AG04450 (cell line): ENCODE measurements at regions not wholly inside any gene's neighbourhood (a gene's known extent, or its start where the extent isn't known, plus 50 kb on each side); places are given as distances from the start of the nearest gene placed in this dataset.

ENCODE experiments used
- CTCF ChIA-PET: fragments of 300-600, 350-600 bp; formaldehyde crosslinking; extraction: SDS; loops from one replicate; lab custom pipeline; 2022; ENCODE audit warnings: antibody characterized with exemption, inconsistent platforms; lab: Charles Lee
- POLR2A ChIA-PET: fragments of 350-600 bp; formaldehyde crosslinking; extraction: SDS; loops from one replicate; lab custom pipeline; 2021; ENCODE audit warnings: antibody characterized with exemption, inconsistent platforms; lab: Yijun Ruan, JAX
- DNase-seq: peaks from one replicate; pipeline ENCODE4 v3.0.0-alpha.2; 2011; ENCODE audit warnings: low read depth, low spot score
- H3K27ac ChIP-seq: one replicate; pipeline ENCODE4 v1.5.1; 2012; ENCODE audit warnings: low read depth, low read length, control low read depth
- H3K27me3 ChIP-seq: one replicate; pipeline ENCODE4 v1.6.0; 2012; ENCODE audit warnings: low read length; ENCODE audit not compliant: control insufficient read depth, insufficient read depth
- H3K4me3 ChIP-seq: 2 replicates; pipeline ENCODE4 v1.5.1; 2011; ENCODE audit warnings: mild to moderate bottlenecking, low read depth, low read length, control low read depth
- H3K9me3 ChIP-seq: 2 replicates; pipeline ENCODE4 v1.5.1; 2012; ENCODE audit warnings: low read length; ENCODE audit not compliant: control insufficient read depth, insufficient read depth
- TF ChIP-seq, protein P1 (sequence below): IDR thresholded peaks from 2 replicates; pipeline ENCODE4 v1.5.1; 2011; ENCODE audit warnings: low read depth, low read length, control low read depth, inconsistent platforms

DNA sequence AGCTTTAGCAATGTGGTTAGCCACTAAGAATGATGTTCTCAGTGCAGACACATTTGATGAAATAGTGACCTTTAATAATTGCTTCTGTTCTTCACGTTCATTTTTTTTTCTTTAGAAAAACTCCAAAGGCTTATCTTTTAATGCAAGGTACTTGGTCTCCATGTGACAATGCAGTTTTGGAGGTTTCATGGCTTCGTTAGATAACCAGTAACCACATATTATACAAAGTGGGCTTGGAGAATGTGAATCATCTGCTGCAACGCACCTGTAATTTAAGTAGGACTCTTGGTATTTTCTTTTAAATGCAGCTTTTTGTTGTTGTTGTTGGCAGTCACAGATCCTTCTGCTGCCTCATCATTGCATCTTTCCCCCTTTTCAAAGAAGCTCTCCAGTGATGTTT, 1606.3 kb downstream of the SUCLG1 start:
- CTCF ChIA-PET = no interaction called here

DNA sequence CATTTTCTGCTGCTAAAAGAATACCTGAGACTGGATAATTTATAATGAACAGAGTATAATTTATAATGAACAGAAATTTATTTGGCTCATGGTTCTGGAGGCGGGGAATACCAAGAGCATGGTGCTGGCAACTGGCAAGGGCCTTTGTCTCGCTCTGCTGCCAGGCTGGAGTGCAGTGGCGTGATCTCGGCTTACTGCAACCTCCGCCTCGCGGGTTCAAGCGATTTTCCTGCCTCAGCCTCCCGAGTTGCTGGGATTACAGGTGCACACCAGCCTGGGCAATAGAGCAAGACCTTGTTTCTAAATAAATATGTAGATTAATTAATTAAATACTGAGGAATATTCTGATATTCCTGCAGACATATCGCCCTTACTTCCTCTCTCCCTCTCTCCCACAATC, 1610.8 kb downstream of the SUCLG1 start:
- ChIA-PET CTCF (no interaction called here), POLR2A (no interaction called here)
- no peak for DNase-seq

More for the DNA sequence above, 1606.3 kb downstream of the SUCLG1 start:
- TF ChIP-seq, protein P1, sequence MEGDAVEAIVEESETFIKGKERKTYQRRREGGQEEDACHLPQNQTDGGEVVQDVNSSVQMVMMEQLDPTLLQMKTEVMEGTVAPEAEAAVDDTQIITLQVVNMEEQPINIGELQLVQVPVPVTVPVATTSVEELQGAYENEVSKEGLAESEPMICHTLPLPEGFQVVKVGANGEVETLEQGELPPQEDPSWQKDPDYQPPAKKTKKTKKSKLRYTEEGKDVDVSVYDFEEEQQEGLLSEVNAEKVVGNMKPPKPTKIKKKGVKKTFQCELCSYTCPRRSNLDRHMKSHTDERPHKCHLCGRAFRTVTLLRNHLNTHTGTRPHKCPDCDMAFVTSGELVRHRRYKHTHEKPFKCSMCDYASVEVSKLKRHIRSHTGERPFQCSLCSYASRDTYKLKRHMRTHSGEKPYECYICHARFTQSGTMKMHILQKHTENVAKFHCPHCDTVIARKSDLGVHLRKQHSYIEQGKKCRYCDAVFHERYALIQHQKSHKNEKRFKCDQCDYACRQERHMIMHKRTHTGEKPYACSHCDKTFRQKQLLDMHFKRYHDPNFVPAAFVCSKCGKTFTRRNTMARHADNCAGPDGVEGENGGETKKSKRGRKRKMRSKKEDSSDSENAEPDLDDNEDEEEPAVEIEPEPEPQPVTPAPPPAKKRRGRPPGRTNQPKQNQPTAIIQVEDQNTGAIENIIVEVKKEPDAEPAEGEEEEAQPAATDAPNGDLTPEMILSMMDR = no peak
- Histone ChIP-seq H3K27me3 (no peaks in the 10 kb centered on the region), H3K4me3 (no peak overlapping the region), H3K9me3 (no peaks in the 10 kb centered on the region), H3K27ac (no peak overlapping the region)
- no peak for DNase-seq
- POLR2A ChIA-PET = no interaction called here

DNA sequence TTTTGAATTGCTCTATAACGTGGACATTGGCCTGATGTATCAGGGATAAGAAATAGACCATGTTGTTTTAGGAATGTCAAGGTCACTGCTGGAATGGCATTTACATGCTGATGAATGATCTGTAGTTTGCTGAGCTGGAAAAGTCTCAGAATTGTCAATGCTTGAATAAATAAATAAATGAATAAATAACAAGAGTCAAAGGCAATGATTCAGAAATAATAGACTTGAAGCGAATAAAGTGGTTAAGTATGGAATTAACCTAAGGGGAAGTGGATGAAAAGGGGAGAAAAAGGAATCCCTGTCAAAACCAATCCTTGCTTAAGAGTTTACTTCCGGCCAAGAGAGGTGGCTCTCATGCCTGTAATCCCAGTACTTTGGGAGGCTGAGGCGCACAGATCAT, 1620.0 kb downstream of the SUCLG1 start:
- H3K4me3 ChIP-seq = no peak overlapping the region
- H3K9me3 ChIP-seq = no peaks in the 10 kb centered on the region
- no peak for DNase-seq
- ChIA-PET POLR2A (no interaction called here), CTCF (no interaction called here)
- H3K27me3 ChIP-seq = no peaks in the 10 kb centered on the region
- no peak overlapping the region for H3K27ac ChIP-seq
- TF ChIP-seq, protein P1 = no peak

More for the DNA sequence above, 1610.8 kb downstream of the SUCLG1 start:
- Histone ChIP-seq H3K27me3 (no peaks in the 10 kb centered on the region), H3K4me3 (no peak overlapping the region), H3K9me3 (no peaks in the 10 kb centered on the region), H3K27ac (no peak overlapping the region)
- TF ChIP-seq, protein P1 = no peak

DNA sequence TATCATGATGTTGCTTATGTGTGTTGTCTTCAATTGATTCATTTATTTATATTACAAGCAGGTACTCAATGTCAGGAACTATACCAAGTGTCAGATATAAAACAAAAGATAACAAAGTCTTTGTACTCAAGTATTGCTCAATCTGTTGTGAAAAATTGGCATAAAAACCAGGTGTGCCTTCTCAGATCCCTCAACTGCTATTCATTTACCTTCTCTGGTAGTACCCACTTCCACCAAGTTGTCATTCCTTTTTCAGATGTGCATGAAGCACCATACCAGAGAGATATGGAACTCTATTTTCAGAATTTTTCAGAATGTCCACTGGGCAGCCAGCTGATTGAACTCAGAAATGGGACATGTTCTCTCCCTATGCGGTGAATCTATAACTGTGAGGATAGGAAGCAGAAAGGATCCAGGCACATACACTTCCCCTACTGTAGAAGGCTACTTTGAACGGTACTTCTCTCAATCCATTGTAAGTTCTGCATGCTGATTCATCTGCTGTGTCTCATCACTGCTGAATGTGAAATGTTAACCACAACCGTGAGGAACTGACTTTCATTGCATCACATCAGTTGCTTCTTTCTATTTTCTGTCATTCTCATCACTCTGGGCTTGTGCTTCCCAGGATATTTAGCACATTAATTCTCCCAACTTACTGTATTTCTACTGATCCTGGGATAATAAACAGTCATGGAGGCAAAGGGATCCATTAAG, 1621.3 kb downstream of the SUCLG1 start:
- TF ChIP-seq, protein P1 = no peak
- H3K27ac ChIP-seq = no peak overlapping the region
- CTCF ChIA-PET = no interaction called here

DNA sequence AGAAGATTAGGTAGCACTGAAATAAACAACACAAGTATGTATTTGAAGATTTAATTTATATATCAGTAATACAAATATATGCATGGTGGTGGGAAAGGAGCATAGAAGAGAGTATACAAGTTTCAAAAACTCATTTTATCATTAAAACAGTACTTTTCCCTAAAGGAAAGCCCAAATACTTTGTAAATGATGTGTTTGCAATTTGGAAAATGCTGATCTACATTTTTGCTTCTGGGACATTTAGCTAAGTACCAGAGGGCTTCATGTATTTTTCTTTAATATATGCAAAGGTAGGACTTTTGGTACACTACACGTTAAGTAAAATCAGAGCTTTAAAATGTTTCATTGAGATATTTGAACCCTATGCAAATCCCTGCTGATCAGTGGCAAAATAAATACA, 1624.2 kb downstream of the SUCLG1 start:
- no peak overlapping the region for H3K27ac ChIP-seq
- H3K27me3 ChIP-seq = no peaks in the 10 kb centered on the region
- POLR2A ChIA-PET = no interaction called here
- H3K4me3 ChIP-seq = no peak overlapping the region
- CTCF ChIA-PET = no interaction called here
- TF ChIP-seq, protein P1 = no peak
- no peaks in the 10 kb centered on the region for H3K9me3 ChIP-seq
- no peak for DNase-seq

More for the DNA sequence above, 1621.3 kb downstream of the SUCLG1 start:
- Histone ChIP-seq H3K27me3 (no peaks in the 10 kb centered on the region), H3K4me3 (no peak overlapping the region), H3K9me3 (no peaks in the 10 kb centered on the region)
- POLR2A ChIA-PET = no interaction called here
- DNase-seq = peak; percentile 59
